OCI-LY7 (cell line): ENCODE measurements at regions not wholly inside any gene's neighbourhood (a gene's known extent, or its start where the extent isn't known, plus 50 kb on each side); places are given as distances from the start of the nearest gene placed in this dataset.

Experiments
- EZH2phosphoT487 ChIP-seq: fragments of 200-600 bp; sonication (generic); IDR thresholded peaks from 2 replicates; pipeline ENCODE4 v1.6.1; 2018; ENCODE audit warnings: low read depth, borderline replicate concordance, mild to moderate bottlenecking, mixed run types, antibody characterized with exemption, low read length, moderate library complexity, mixed read lengths
- TF ChIP-seq, protein P1 (sequence below): fragments of 200-600 bp; sonication (generic); conservative IDR thresholded peaks from 2 replicates; pipeline ENCODE4 v1.5.1; 2014; ENCODE audit warnings: mild to moderate bottlenecking, antibody characterized with exemption, low read length, moderate library complexity, mixed read lengths

GRCh38 chr17:51481370-51481769 is 221.0 kb downstream of the UTP18 start:
- TF ChIP-seq, protein P1, sequence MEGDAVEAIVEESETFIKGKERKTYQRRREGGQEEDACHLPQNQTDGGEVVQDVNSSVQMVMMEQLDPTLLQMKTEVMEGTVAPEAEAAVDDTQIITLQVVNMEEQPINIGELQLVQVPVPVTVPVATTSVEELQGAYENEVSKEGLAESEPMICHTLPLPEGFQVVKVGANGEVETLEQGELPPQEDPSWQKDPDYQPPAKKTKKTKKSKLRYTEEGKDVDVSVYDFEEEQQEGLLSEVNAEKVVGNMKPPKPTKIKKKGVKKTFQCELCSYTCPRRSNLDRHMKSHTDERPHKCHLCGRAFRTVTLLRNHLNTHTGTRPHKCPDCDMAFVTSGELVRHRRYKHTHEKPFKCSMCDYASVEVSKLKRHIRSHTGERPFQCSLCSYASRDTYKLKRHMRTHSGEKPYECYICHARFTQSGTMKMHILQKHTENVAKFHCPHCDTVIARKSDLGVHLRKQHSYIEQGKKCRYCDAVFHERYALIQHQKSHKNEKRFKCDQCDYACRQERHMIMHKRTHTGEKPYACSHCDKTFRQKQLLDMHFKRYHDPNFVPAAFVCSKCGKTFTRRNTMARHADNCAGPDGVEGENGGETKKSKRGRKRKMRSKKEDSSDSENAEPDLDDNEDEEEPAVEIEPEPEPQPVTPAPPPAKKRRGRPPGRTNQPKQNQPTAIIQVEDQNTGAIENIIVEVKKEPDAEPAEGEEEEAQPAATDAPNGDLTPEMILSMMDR, result no peak
- no peak for TF ChIP-seq EZH2phosphoT487
